H1 (cell line): ENCODE measurements at regions not wholly inside any gene's neighbourhood (a gene's known extent, or its start where the extent isn't known, plus 50 kb on each side); places are given as distances from the start of the nearest gene placed in this dataset.

Experiments used
- CTCF ChIA-PET: fragments of 300-600 bp; sonication (Branson Sonifier 250); formaldehyde crosslinking; loops from one replicate; lab custom pipeline; 2021; ENCODE audit not compliant: partially characterized antibody; lab: Charles Lee
- POLR2A ChIA-PET: fragments of 300-600 bp; sonication (Branson Sonifier 250); formaldehyde crosslinking; loops from one replicate; lab custom pipeline; 2021; ENCODE audit warnings: inconsistent platforms; ENCODE audit not compliant: partially characterized antibody; lab: Charles Lee
- DNase-seq, 2 experiments: peaks; one replicate each; pipeline versions ENCODE4 v3.0.0 to v3.0.0-alpha.2; 2010 to 2022; ENCODE audit warnings: low spot score in 2 of 2, low read depth in 1 of 2, mixed read lengths in 1 of 2
- FAIRE-seq: peaks from 2 replicates; lab custom pipeline; 2011; peaks lifted over from hg19 to GRCh38; lab: Jason Lieb, UNC
- H2AFZ ChIP-seq: 2 replicates; pipeline ENCODE4 v1.8.1; 2012; ENCODE audit warnings: low read length, inconsistent platforms
- H2AK5ac ChIP-seq: 2 replicates; pipeline ENCODE4 v1.6.1; 2013; ENCODE audit warnings: low read depth, low read length
- H2BK120ac ChIP-seq: replicated peaks from 2 replicates; pipeline ENCODE3; 2013; ENCODE audit warnings: low read depth, low read length, inconsistent platforms
- H2BK12ac ChIP-seq: 2 replicates; pipeline ENCODE4 v1.6.1; 2013; ENCODE audit warnings: low read depth, low read length
- H2BK15ac ChIP-seq: 2 replicates; pipeline ENCODE4 v1.6.1; 2013; ENCODE audit warnings: low read length
- H2BK20ac ChIP-seq: 2 replicates; pipeline ENCODE4 v1.6.1; 2013; ENCODE audit warnings: low read length
- H2BK5ac ChIP-seq: 2 replicates; pipeline ENCODE4 v1.6.1; 2013; ENCODE audit warnings: low read depth, low read length
- H3K14ac ChIP-seq: 2 replicates; pipeline ENCODE4 v1.6.1; 2013; ENCODE audit warnings: inconsistent platforms; ENCODE audit not compliant: insufficient read length
- H3K18ac ChIP-seq: 2 replicates; pipeline ENCODE4 v1.6.1; 2013; ENCODE audit warnings: low read length; ENCODE audit errors: extremely low read depth
- H3K23ac ChIP-seq: 2 replicates; pipeline ENCODE4 v1.6.1; 2013; ENCODE audit warnings: inconsistent platforms; ENCODE audit not compliant: insufficient read length
- H3K23me2 ChIP-seq: 2 replicates; pipeline ENCODE4 v1.6.1; 2013; ENCODE audit warnings: low read depth, low read length
- H3K27ac ChIP-seq: 2 replicates; pipeline ENCODE4 v1.6.1; 2011; ENCODE audit warnings: low read depth, low read length, inconsistent platforms
- H3K27me3 ChIP-seq, 4 experiments: replicated peaks in 1 of 4; 1 replicate in 1 of 4; 2 replicates in 3 of 4; pipeline versions ENCODE4 v1.6.1 to v1.8.1; 2011 to 2013; ENCODE audit warnings: low read length in 3 of 4, mild to moderate bottlenecking in 3 of 4, inconsistent platforms in 2 of 4, mixed read lengths in 2 of 4, moderate library complexity in 1 of 4; ENCODE audit not compliant: control insufficient read depth in 3 of 4, insufficient read depth in 3 of 4; ENCODE audit errors: extremely low read depth in 1 of 4
- H3K36me3 ChIP-seq, 4 experiments: 2 replicates each; pipeline versions ENCODE4 v1.6.1 to v1.8.1; 2011 to 2013; ENCODE audit warnings: mild to moderate bottlenecking in 4 of 4, low read length in 3 of 4, moderate library complexity in 2 of 4, control low read depth in 1 of 4, inconsistent platforms in 1 of 4; ENCODE audit not compliant: insufficient read depth in 4 of 4, control insufficient read depth in 2 of 4
- H3K4ac ChIP-seq: replicated peaks from 2 replicates; pipeline ENCODE3; 2013; ENCODE audit warnings: low read length, low read depth, mixed read lengths, inconsistent platforms; ENCODE audit not compliant: insufficient read length
- H3K4me1 ChIP-seq, 4 experiments: replicated peaks in 1 of 4; 1 replicate in 1 of 4; 2 replicates in 3 of 4; pipeline versions ENCODE4 v1.6.1 to v1.8.1; 2011 to 2013; ENCODE audit warnings: low read length in 3 of 4, inconsistent platforms in 2 of 4, mixed read lengths in 1 of 4; ENCODE audit not compliant: insufficient read depth in 4 of 4, control insufficient read depth in 3 of 4
- H3K4me2 ChIP-seq, 2 experiments: 2 replicates each; pipeline versions ENCODE4 v1.6.1 to v1.8.1; 2011 to 2013; ENCODE audit warnings: low read depth in 2 of 2, low read length in 2 of 2, control low read depth in 1 of 2, inconsistent platforms in 1 of 2, mild to moderate bottlenecking in 1 of 2; ENCODE audit not compliant: insufficient read depth in 1 of 2
- H3K4me3 ChIP-seq, 4 experiments: fragments of 200-600, 300-600 bp in 1 of 4; sonication (generic), shearing (Covaris generic), sonication (Bioruptor Twin) in 1 of 4; 2 replicates each; pipeline versions ENCODE4 v1.5.1 to v1.8.1; 2011 to 2016; ENCODE audit warnings: low read length in 4 of 4, low read depth in 3 of 4, control low read depth in 2 of 4, inconsistent platforms in 2 of 4, mild to moderate bottlenecking in 2 of 4, mixed read lengths in 1 of 4, moderate library complexity in 1 of 4; ENCODE audit not compliant: insufficient read depth in 2 of 4; ENCODE audit errors: extremely low read depth in 1 of 4
- H3K56ac ChIP-seq: replicated peaks from 2 replicates; pipeline ENCODE3; 2013; ENCODE audit warnings: low read depth, mild to moderate bottlenecking, mixed read lengths, low read length, inconsistent platforms; ENCODE audit not compliant: insufficient read length
- H3K79me1 ChIP-seq: 2 replicates; pipeline ENCODE4 v1.6.1; 2013; ENCODE audit warnings: low read depth, low read length, control low read depth
- H3K79me2 ChIP-seq, 2 experiments: 2 replicates each; pipeline versions ENCODE4 v1.6.1 to v1.8.1; 2012 to 2013; ENCODE audit warnings: low read length in 2 of 2, mild to moderate bottlenecking in 2 of 2, inconsistent platforms in 1 of 2; ENCODE audit not compliant: insufficient read depth in 2 of 2, control insufficient read depth in 1 of 2
- H3K9ac ChIP-seq, 4 experiments: replicated peaks in 1 of 4; 1 replicate in 1 of 4; 2 replicates in 3 of 4; pipeline versions ENCODE4 v1.6.1 to v1.8.1; 2011 to 2013; ENCODE audit warnings: low read depth in 3 of 4, low read length in 3 of 4, control low read depth in 2 of 4, mild to moderate bottlenecking in 2 of 4, moderate library complexity in 2 of 4, inconsistent platforms in 1 of 4; ENCODE audit errors: extremely low read depth in 1 of 4
- H3K9me3 ChIP-seq, 2 experiments: 2 replicates each; pipeline versions ENCODE4 v1.6.1 to v1.8.1; 2012 to 2013; ENCODE audit warnings: mild to moderate bottlenecking in 2 of 2, moderate library complexity in 2 of 2, control low read depth in 1 of 2, inconsistent platforms in 1 of 2, low read depth in 1 of 2, low read length in 1 of 2, mixed read lengths in 1 of 2; ENCODE audit not compliant: insufficient read depth in 2 of 2
- H4K20me1 ChIP-seq, 2 experiments: replicated peaks in 1 of 2; 2 replicates each; pipeline versions ENCODE3 to v1.8.1; 2011 to 2013; ENCODE audit warnings: inconsistent platforms in 2 of 2, low read length in 2 of 2, mild to moderate bottlenecking in 1 of 2; ENCODE audit not compliant: insufficient read depth in 2 of 2, control insufficient read depth in 1 of 2
- H4K5ac ChIP-seq: 2 replicates; pipeline ENCODE4 v1.6.1; 2013; ENCODE audit warnings: low read length, low read depth, mixed read lengths, inconsistent platforms; ENCODE audit not compliant: insufficient read length
- H4K8ac ChIP-seq: 2 replicates; pipeline ENCODE4 v1.8.0; 2013; ENCODE audit warnings: mild to moderate bottlenecking, moderate library complexity, low read length, inconsistent platforms; ENCODE audit not compliant: insufficient read depth; ENCODE audit errors: extremely low read depth
- H4K91ac ChIP-seq: replicated peaks from 2 replicates; pipeline ENCODE3; 2013; ENCODE audit warnings: low read length, mixed read lengths, inconsistent platforms; ENCODE audit not compliant: insufficient read length
- BCL11A ChIP-seq, 2 experiments: IDR thresholded peaks; one replicate each; pipeline ENCODE4 v1.6.1; 2011; ENCODE audit warnings: low read depth in 2 of 2, low read length in 2 of 2, mild to moderate bottlenecking in 2 of 2
- BRCA1 ChIP-seq: IDR thresholded peaks from 2 replicates; pipeline ENCODE4 v1.6.1; 2012; ENCODE audit warnings: low read depth, low read length, improper control_type of control experiment
- CBX8 ChIP-seq: fragments of 300-800, 300-1000 bp; sonication (generic); IDR thresholded peaks from 2 replicates; pipeline ENCODE4 v1.7.1; 2016; ENCODE audit warnings: low read depth, low read length, borderline replicate concordance
- CTBP2 ChIP-seq: IDR thresholded peaks from 2 replicates; pipeline ENCODE4 v1.7.0; 2011; ENCODE audit warnings: borderline replicate concordance, mild to moderate bottlenecking, moderate library complexity, mixed read lengths, low read length; ENCODE audit not compliant: insufficient read depth, insufficient read length
- EZH2 ChIP-seq: fragments of 200-600 bp; sonication (generic); IDR thresholded peaks from 2 replicates; pipeline ENCODE4 v1.7.1; 2012; ENCODE audit warnings: low read depth, mild to moderate bottlenecking, moderate library complexity, low read length, inconsistent platforms; ENCODE audit not compliant: severe bottlenecking
- RFX5 ChIP-seq: IDR thresholded peaks from 2 replicates; pipeline ENCODE4 v1.6.1; 2011; ENCODE audit warnings: low read depth, low read length, improper control_type of control experiment, borderline replicate concordance
- RNF2 ChIP-seq: fragments of 200-900, 300-1000 bp; sonication (generic); IDR thresholded peaks from 2 replicates; pipeline ENCODE4 v1.7.1; 2016; ENCODE audit warnings: borderline replicate concordance, low read depth, mild to moderate bottlenecking, antibody characterized with exemption, low read length; ENCODE audit not compliant: poor library complexity, severe bottlenecking; ENCODE audit errors: missing control alignments
- SIN3A ChIP-seq, 2 experiments: IDR thresholded peaks in 1 of 2; conservative IDR thresholded peaks in 1 of 2; 2 replicates each; pipeline ENCODE4 v1.6.1; 2011 to 2012; ENCODE audit warnings: low read length in 2 of 2, improper control_type of control experiment in 1 of 2, low read depth in 1 of 2, mild to moderate bottlenecking in 1 of 2
- SP4 ChIP-seq: IDR thresholded peaks from 2 replicates; pipeline ENCODE4 v1.6.1; 2012; ENCODE audit warnings: low read length, inconsistent platforms
- TAF1 ChIP-seq: IDR thresholded peaks from 2 replicates; pipeline ENCODE4 v1.6.1; 2011; ENCODE audit warnings: mild to moderate bottlenecking, low read depth, low read length
- TCF12 ChIP-seq: IDR thresholded peaks from 2 replicates; pipeline ENCODE4 v1.6.1; 2011; ENCODE audit warnings: low read depth, mild to moderate bottlenecking, low read length
- WGBS, 2 experiments: shearing (Covaris generic) in 1 of 2; methylation state at CpG; one replicate each; pipeline versions ENCODE4 v1.1.6 to v1.1.7; 2013 to 2015; ENCODE audit warnings: low lambda C conversion rate in 2 of 2, mixed read lengths in 2 of 2, inconsistent platforms in 1 of 2, low coverage in 1 of 2, missing lambda C conversion rate in 1 of 2; ENCODE audit not compliant: insufficient replicate concordance in 2 of 2, insufficient coverage in 1 of 2, insufficient read length in 1 of 2; ENCODE audit errors: extremely low coverage in 1 of 2, missing lambda C conversion rate in 1 of 2; 5-methylcytosine and 5-hydroxymethylcytosine counted together

GRCh38 chr6:21309807-21310221 lies 283.7 kb upstream of the SOX4 start:
- H3K79me2 ChIP-seq: no peaks in the 10 kb centered on the region
- no peak overlapping the region for H3K27ac ChIP-seq
- no peak overlapping the region for H3K9ac ChIP-seq
- no peak for FAIRE-seq
- H3K4me3 ChIP-seq: no peak overlapping the region
- no peak overlapping the region for H4K8ac ChIP-seq
- WGBS, 2 experiments: 79% methylated on average over 11 of the region's 11 CpGs; no CpG with 5 or more reads in 1 of the 2 experiments
- no peak overlapping the region for H2BK15ac ChIP-seq
- no peak overlapping the region for H4K5ac ChIP-seq
- H2AFZ ChIP-seq: peak overlapping the region; percentile 71; the same call in 1 of the 2 replicates
- no peak overlapping the region for H3K14ac ChIP-seq
- no peak for DNase-seq
- no peak overlapping the region for H2BK12ac ChIP-seq
- no peak overlapping the region for H3K23ac ChIP-seq
- no peak overlapping the region for H3K18ac ChIP-seq
- no peak overlapping the region for H3K56ac ChIP-seq
- peaks cover 0 to 3% (median 0%) of the 10 kb centered on the region in 4 experiments; a peak in 1 of 7 replicates for H3K4me1 ChIP-seq
- no peak overlapping the region for H3K4me2 ChIP-seq
- ChIA-PET CTCF (interaction anchor here (0.6 to 1.0 kb wide), 2 partner anchors 221 to 637 kb away, joined by 3 read pairs; no protein-coding TSS in a partner anchor), POLR2A (no interaction called here)
- no peak overlapping the region for H2BK120ac ChIP-seq
- H4K20me1 ChIP-seq: no peaks in the 10 kb centered on the region
- H3K9me3 ChIP-seq: no peaks in the 10 kb centered on the region
- no peaks in the 10 kb centered on the region for H3K27me3 ChIP-seq
- no peak overlapping the region for H2BK20ac ChIP-seq
- no peaks in the 10 kb centered on the region for H3K79me1 ChIP-seq
- H4K91ac ChIP-seq: no peak overlapping the region
- H3K4ac ChIP-seq: no peak overlapping the region
- no peaks in the 10 kb centered on the region for H3K23me2 ChIP-seq
- TF ChIP-seq CTBP2 (no peak), TCF12 (no peak), BRCA1 (no peak), RFX5 (no peak), SIN3A (conservative IDR thresholded peaks at IDR 0.05 in 1 of 2, IDR thresholded peaks at IDR 0.05 in 1 of 2; ENCODE audit: low read depth in 1 of 2, low read length in 2 of 2) (no peak), RNF2 (no peak), BCL11A (IDR thresholded peaks at IDR 0.05; ENCODE audit: low read depth in 2 of 2, low read length in 2 of 2) (no peak), TAF1 (no peak), EZH2 (no peak), SP4 (no peak), CBX8 (no peak)
- no peaks in the 10 kb centered on the region for H3K36me3 ChIP-seq
- H2BK5ac ChIP-seq: no peak overlapping the region
- no peak overlapping the region for H2AK5ac ChIP-seq
